Activated naive CD4-positive, alpha-beta T cell treated with anti-CD3 and anti-CD28 coated beads for 36 hours (primary cell): ENCODE measurements at regions not wholly inside any gene's neighbourhood (a gene's known extent, or its start where the extent isn't known, plus 50 kb on each side); places are given as distances from the start of the nearest gene placed in this dataset.

Experiments used
- CTCF ChIA-PET: fragments of 350-600 bp; sonication (Branson Sonifier 250); formaldehyde crosslinking; loops from one replicate; lab custom pipeline; 2021; ENCODE audit warnings: antibody characterized with exemption; lab: Charles Lee
- DNase-seq: peaks from one replicate; pipeline ENCODE4 v3.0.0-alpha.2; 2020
- H3K27ac Mint-ChIP-seq: one replicate; pipeline ENCODE4 v1.8.0; 2021; ENCODE audit warnings: mild to moderate bottlenecking, mixed read lengths
- H3K27me3 Mint-ChIP-seq: one replicate; pipeline ENCODE4 v1.8.0; 2021; ENCODE audit warnings: low read depth, mixed read lengths
- H3K36me3 Mint-ChIP-seq: one replicate; pipeline ENCODE4 v1.8.0; 2021; ENCODE audit warnings: low read depth, mixed read lengths
- H3K4me1 Mint-ChIP-seq: one replicate; pipeline ENCODE4 v1.8.0; 2021; ENCODE audit warnings: low read depth, mixed read lengths
- H3K4me3 Mint-ChIP-seq: one replicate; pipeline ENCODE4 v1.8.0; 2021; ENCODE audit warnings: mild to moderate bottlenecking, moderate library complexity, mixed read lengths
- H3K9me3 Mint-ChIP-seq: one replicate; pipeline ENCODE4 v1.8.0; 2021; ENCODE audit warnings: mixed read lengths
- intact Hi-C: fragments of 100-400 bp; cut with micrococcal nuclease; formaldehyde crosslinking; loops from one replicate; pipeline ENCODE4 v1.15.1; 2023

GRCh38 chr1:38533772-38534472 is 325.6 kb downstream of the RRAGC start:
- Mint-ChIP-seq H3K4me3 (no peak overlapping the region), H3K9me3 (no peaks in the 10 kb centered on the region), H3K27me3 (peaks cover 2% of the 10 kb centered on the region), H3K36me3 (no peaks in the 10 kb centered on the region), H3K4me1 (peaks cover 19% of the 10 kb centered on the region), H3K27ac (peak overlapping the region; percentile 53)
- peak; percentile 48 for DNase-seq
- intact Hi-C loops = loop anchor here (1.0 kb wide), 2 partner anchors 25 to 506 kb away; no protein-coding TSS in a partner anchor
- CTCF ChIA-PET = interaction anchor here (1.1 to 1.3 kb wide), 2 partner anchors 22 to 44 kb away, joined by 3 to 4 read pairs; no protein-coding TSS in a partner anchor

DNA sequence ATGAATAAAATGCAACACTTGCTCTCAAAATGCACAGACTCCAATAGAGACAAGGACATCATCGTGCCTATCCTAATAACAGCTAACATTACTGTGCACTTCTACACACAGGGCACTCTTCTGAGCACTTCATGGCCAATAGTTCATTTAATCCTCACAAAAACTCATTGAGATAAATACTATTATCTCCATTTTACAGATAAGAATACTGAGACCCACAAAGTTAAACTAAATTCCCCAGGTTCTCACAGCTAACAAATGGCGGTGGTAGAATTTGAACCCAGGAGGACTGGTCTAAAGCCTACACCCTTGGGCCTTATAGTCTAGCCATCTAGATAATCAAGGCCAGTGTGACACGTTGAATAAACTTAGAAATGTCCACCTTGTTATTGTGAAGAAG is 328.6 kb downstream of the RRAGC start:
- H3K36me3 Mint-ChIP-seq = no peaks in the 10 kb centered on the region
- H3K27me3 Mint-ChIP-seq = no peaks in the 10 kb centered on the region
- CTCF ChIA-PET = no interaction called here
- H3K4me1 Mint-ChIP-seq = peaks cover 38% of the 10 kb centered on the region
- no peak overlapping the region for H3K27ac Mint-ChIP-seq
- H3K4me3 Mint-ChIP-seq = no peak overlapping the region
- DNase-seq = no peak
- no peaks in the 10 kb centered on the region for H3K9me3 Mint-ChIP-seq
- intact Hi-C loops = no loop called here

DNA sequence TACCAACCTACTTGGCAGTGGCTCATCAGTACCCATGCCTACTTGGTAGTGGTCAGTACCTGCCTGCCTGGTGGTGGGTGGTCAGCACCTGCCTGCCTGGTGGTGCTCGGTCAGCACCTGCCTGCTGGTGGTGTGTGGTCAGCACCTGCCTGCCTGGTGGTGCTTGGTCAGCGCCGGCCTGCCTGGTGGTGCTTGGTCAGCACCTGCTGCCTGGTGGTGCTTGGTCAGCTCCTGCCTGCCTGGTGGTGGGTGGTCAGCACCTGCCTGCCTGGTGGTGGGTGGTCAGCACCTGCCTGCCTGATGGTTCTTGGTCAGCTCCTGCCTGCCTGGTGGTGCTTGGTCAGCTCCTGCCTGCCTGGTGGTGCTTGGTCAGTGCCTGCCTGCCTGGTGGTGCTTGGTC is 329.6 kb downstream of the RRAGC start:
- DNase-seq = no peak
- no peaks in the 10 kb centered on the region for H3K9me3 Mint-ChIP-seq
- no peaks in the 10 kb centered on the region for H3K27me3 Mint-ChIP-seq
- no peaks in the 10 kb centered on the region for H3K36me3 Mint-ChIP-seq
- no peak overlapping the region for H3K27ac Mint-ChIP-seq
- intact Hi-C loops = no loop called here
- CTCF ChIA-PET = interaction anchor here (0.7 kb wide), 1 partner anchor 563 kb away, joined by 3 read pairs; no protein-coding TSS in a partner anchor
- H3K4me3 Mint-ChIP-seq = no peak overlapping the region
- peaks cover 36% of the 10 kb centered on the region for H3K4me1 Mint-ChIP-seq

DNA sequence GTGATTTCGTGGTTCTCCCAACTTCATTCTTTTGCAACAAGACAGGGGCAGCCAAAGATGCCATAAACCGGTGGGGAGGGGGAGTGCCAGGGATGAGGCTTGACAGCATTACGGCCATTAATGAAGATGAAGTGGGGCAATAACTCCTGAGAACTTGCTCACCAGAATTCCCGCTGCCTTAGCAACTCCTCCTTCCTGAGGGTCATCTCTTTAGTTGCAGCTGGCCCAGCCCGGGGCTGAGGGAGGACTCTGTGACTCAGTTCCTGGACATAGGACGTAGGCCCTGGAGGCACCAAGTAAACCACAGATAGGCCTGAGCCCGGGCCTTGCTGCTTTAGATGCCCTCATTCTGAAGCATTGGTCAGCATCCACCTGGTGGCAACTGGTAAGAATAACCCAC is 330.2 kb downstream of the RRAGC start:
- no peaks in the 10 kb centered on the region for H3K36me3 Mint-ChIP-seq
- no peak overlapping the region for H3K4me3 Mint-ChIP-seq
- DNase-seq = no peak
- peaks cover 34% of the 10 kb centered on the region for H3K4me1 Mint-ChIP-seq
- intact Hi-C loops = no loop called here
- CTCF ChIA-PET = no interaction called here
- H3K9me3 Mint-ChIP-seq = no peaks in the 10 kb centered on the region
- no peaks in the 10 kb centered on the region for H3K27me3 Mint-ChIP-seq
- H3K27ac Mint-ChIP-seq = no peak overlapping the region

GRCh38 chr1:38528623-38529022 is 330.9 kb downstream of the RRAGC start:
- H3K27me3 Mint-ChIP-seq = peaks cover 1% of the 10 kb centered on the region
- no peaks in the 10 kb centered on the region for H3K9me3 Mint-ChIP-seq
- intact Hi-C loops = no loop called here
- no peak overlapping the region for H3K4me3 Mint-ChIP-seq
- no peak for DNase-seq
- H3K4me1 Mint-ChIP-seq = peaks cover 27% of the 10 kb centered on the region
- H3K36me3 Mint-ChIP-seq = no peaks in the 10 kb centered on the region
- H3K27ac Mint-ChIP-seq = no peak overlapping the region
- CTCF ChIA-PET = interaction anchor here (1.2 kb wide), 1 partner anchor 15 kb away, joined by 8 read pairs; no protein-coding TSS in a partner anchor

- H3K4me1 Mint-ChIP-seq = peaks cover 21% of the 10 kb centered on the region
- CTCF ChIA-PET = interaction anchor here (0.7 to 1.2 kb wide), 3 partner anchors 10 to 500 kb away, joined by 3 to 8 read pairs (median 3); no protein-coding TSS in a partner anchor
- peak overlapping the region; percentile 43 for H3K27ac Mint-ChIP-seq
- peaks cover 2% of the 10 kb centered on the region for H3K27me3 Mint-ChIP-seq
- peak; percentile 86 for DNase-seq
- no peaks in the 10 kb centered on the region for H3K9me3 Mint-ChIP-seq
- H3K4me3 Mint-ChIP-seq = no peak overlapping the region
- intact Hi-C loops = loop anchor here (1.0 kb wide), 2 partner anchors 32 to 499 kb away; no protein-coding TSS in a partner anchor
- no peaks in the 10 kb centered on the region for H3K36me3 Mint-ChIP-seq
These were observed 332.1 kb downstream of the RRAGC start for GRCh38 chr1:38527373-38527966.

DNA sequence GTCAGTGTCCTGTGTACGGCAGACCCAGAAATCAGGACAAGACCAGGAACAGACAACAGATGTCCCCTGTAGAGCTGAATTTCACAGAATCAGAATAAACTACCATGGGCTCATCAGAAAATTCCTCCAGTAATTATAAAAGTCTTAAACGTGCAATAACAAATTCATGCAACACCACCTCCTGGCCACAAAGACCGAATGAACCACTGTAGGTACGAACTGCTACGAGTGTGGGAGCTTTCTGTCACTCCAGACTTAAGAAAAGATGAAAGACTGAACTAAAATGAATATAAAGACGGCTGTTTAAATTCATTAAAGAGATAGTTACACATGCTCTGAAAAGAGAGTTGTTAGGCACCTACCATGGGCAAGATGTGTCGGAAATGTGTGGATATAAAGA is 333.5 kb downstream of the RRAGC start:
- CTCF ChIA-PET = no interaction called here
- H3K4me3 Mint-ChIP-seq = no peak overlapping the region
- H3K27ac Mint-ChIP-seq = no peak overlapping the region
- peaks cover 2% of the 10 kb centered on the region for H3K27me3 Mint-ChIP-seq
- DNase-seq = no peak
- H3K9me3 Mint-ChIP-seq = no peaks in the 10 kb centered on the region
- H3K36me3 Mint-ChIP-seq = no peaks in the 10 kb centered on the region
- peaks cover 19% of the 10 kb centered on the region for H3K4me1 Mint-ChIP-seq
- intact Hi-C loops = no loop called here

GRCh38 chr1:38525343-38526043 is 334.1 kb downstream of the RRAGC start:
- CTCF ChIA-PET = interaction anchor here (0.7 kb wide), 1 partner anchor 20 kb away, joined by 3 read pairs; no protein-coding TSS in a partner anchor
- peaks cover 19% of the 10 kb centered on the region for H3K4me1 Mint-ChIP-seq
- intact Hi-C loops = no loop called here

GRCh38 chr1:38524025-38524641 is 335.4 kb downstream of the RRAGC start:
- CTCF ChIA-PET = interaction anchor here (0.6 kb wide), 1 partner anchor 25 kb away, joined by 3 read pairs; no protein-coding TSS in a partner anchor
- no peak for DNase-seq
- H3K27ac Mint-ChIP-seq = no peak overlapping the region
- peaks cover 19% of the 10 kb centered on the region for H3K4me1 Mint-ChIP-seq
- no peaks in the 10 kb centered on the region for H3K36me3 Mint-ChIP-seq
- peaks cover 2% of the 10 kb centered on the region for H3K27me3 Mint-ChIP-seq
- no peak overlapping the region for H3K4me3 Mint-ChIP-seq
- H3K9me3 Mint-ChIP-seq = no peaks in the 10 kb centered on the region
- intact Hi-C loops = no loop called here

More at GRCh38 chr1:38525343-38526043, 334.1 kb downstream of the RRAGC start:
- no peak overlapping the region for H3K27ac Mint-ChIP-seq
- no peaks in the 10 kb centered on the region for H3K36me3 Mint-ChIP-seq
- no peak for DNase-seq
- H3K27me3 Mint-ChIP-seq = peaks cover 2% of the 10 kb centered on the region
- H3K9me3 Mint-ChIP-seq = no peaks in the 10 kb centered on the region
- H3K4me3 Mint-ChIP-seq = no peak overlapping the region

DNA sequence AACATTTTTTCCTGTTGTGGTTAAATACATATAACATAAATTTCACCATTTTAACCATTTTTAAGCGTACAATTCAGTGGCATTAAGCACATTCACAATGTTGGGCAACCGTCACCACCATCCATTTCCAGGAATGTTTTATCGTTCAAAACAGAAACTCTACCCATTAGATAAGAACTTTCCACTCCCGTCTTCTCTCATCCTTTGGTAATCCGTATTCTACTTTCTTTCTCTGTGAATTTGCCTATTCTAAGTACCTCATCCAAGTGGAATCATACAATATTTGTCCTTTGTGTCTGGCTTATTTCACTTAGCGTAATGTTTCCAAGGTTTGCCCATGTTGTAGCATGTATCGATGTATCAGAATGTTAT is 336.0 kb downstream of the RRAGC start:
- intact Hi-C loops = no loop called here
- CTCF ChIA-PET = no interaction called here

GRCh38 chr1:38522915-38523567 is 336.5 kb downstream of the RRAGC start:
- CTCF ChIA-PET = interaction anchor here (0.7 kb wide), 1 partner anchor 29 kb away, joined by 4 read pairs; no protein-coding TSS in a partner anchor
- H3K36me3 Mint-ChIP-seq = no peaks in the 10 kb centered on the region
- intact Hi-C loops = no loop called here

More for the DNA sequence above, 336.0 kb downstream of the RRAGC start:
- Mint-ChIP-seq H3K27ac (no peak overlapping the region), H3K27me3 (peaks cover 2% of the 10 kb centered on the region), H3K9me3 (no peaks in the 10 kb centered on the region), H3K36me3 (no peaks in the 10 kb centered on the region), H3K4me1 (peaks cover 17% of the 10 kb centered on the region), H3K4me3 (no peak overlapping the region)
- DNase-seq = no peak

More at GRCh38 chr1:38522915-38523567, 336.5 kb downstream of the RRAGC start:
- H3K4me3 Mint-ChIP-seq = no peak overlapping the region
- H3K27me3 Mint-ChIP-seq = peaks cover 2% of the 10 kb centered on the region
- H3K9me3 Mint-ChIP-seq = no peaks in the 10 kb centered on the region
- DNase-seq = no peak
- peaks cover 13% of the 10 kb centered on the region for H3K4me1 Mint-ChIP-seq
- H3K27ac Mint-ChIP-seq = no peak overlapping the region
